A549 (cell line): ENCODE measurements at regions not wholly inside any gene's neighbourhood (a gene's known extent, or its start where the extent isn't known, plus 50 kb on each side); places are given as distances from the start of the nearest gene placed in this dataset.

Experiments used
- ATAC-seq, 2 experiments: fragments of 200-7000 bp in 1 of 2; fragments of >200 bp in 1 of 2; cut with Nextera tagmentation in 1 of 2; cut with Tn5 transposase in 1 of 2; 3 replicates each; pipeline versions ENCODE4 v1.8.0 to v1.9.1; 2018 to 2020; ENCODE audit warnings: mild to moderate bottlenecking in 1 of 2, moderate library complexity in 1 of 2
- CTCF ChIA-PET: fragments of 300-600 bp; sonication (Branson Sonifier 250); formaldehyde crosslinking; extraction: SDS; loops from one replicate; lab custom pipeline; 2021; ENCODE audit warnings: antibody characterized with exemption, inconsistent platforms; lab: Yijun Ruan, JAX
- POLR2A ChIA-PET: fragments of 350-600 bp; formaldehyde crosslinking; extraction: SDS; loops from one replicate; lab custom pipeline; 2021; ENCODE audit warnings: antibody characterized with exemption, inconsistent platforms; lab: Yijun Ruan, JAX
- DNase-seq, 2 experiments: peaks; one replicate each; pipeline versions ENCODE4 v3.0.0 to v3.0.0-alpha.2; 2011 to 2016; ENCODE audit warnings: low read depth in 1 of 2, low spot score in 1 of 2
- FAIRE-seq: peaks from 2 replicates; lab custom pipeline; 2011; peaks lifted over from hg19 to GRCh38; lab: Jason Lieb, UNC
- H3K27ac ChIP-seq, 2 experiments: fragments of >200 bp; sonication (Bioruptor Twin); formaldehyde crosslinking; 3 replicates each; pipeline ENCODE4 v1.5.1; 2016 to 2017
- H3K4me1 ChIP-seq: fragments of >200 bp; sonication (Bioruptor Twin); formaldehyde crosslinking; 3 replicates; pipeline ENCODE4 v1.6.1; 2016
- H3K4me2 ChIP-seq: fragments of >200 bp; sonication (Bioruptor Twin); formaldehyde crosslinking; 3 replicates; pipeline ENCODE4 v1.6.1; 2016
- H3K4me3 ChIP-seq: fragments of >200 bp; sonication (Bioruptor Twin); formaldehyde crosslinking; 3 replicates; pipeline ENCODE4 v1.5.1; 2016
- H3K9me3 ChIP-seq: fragments of >200 bp; sonication (Bioruptor Twin); formaldehyde crosslinking; 3 replicates; pipeline ENCODE4 v1.6.1; 2016
- ATOH8 ChIP-seq: fragments of 250-450 bp; sonication (Bioruptor Pico); IDR thresholded peaks from 2 replicates; pipeline ENCODE4 v1.5.0; 2020; ENCODE audit warnings: low read depth, mild to moderate bottlenecking, moderate library complexity
- BCL3 ChIP-seq: fragments of >200 bp; sonication (Bioruptor Twin); formaldehyde crosslinking; IDR thresholded peaks from 3 replicates; pipeline ENCODE4 v1.6.1; 2016
- CBX8 ChIP-seq: fragments of 200-600 bp; sonication (generic); IDR thresholded peaks from 2 replicates; pipeline ENCODE4 v1.6.1; 2016
- CEBPB ChIP-seq, 2 experiments: fragments of >200 bp in 1 of 2; sonication (Bioruptor Twin) in 1 of 2; formaldehyde crosslinking in 1 of 2; IDR thresholded peaks; 2 replicates each; pipeline ENCODE4 v1.6.1; 2012 to 2016
- CHD2 ChIP-seq: fragments of 150-350 bp; IDR thresholded peaks from 2 replicates; pipeline ENCODE4 v1.6.1; 2014; ENCODE audit warnings: low read length; ENCODE audit not compliant: partially characterized antibody
- EHF ChIP-seq: fragments of 250-450 bp; sonication (Bioruptor Pico); IDR thresholded peaks from 2 replicates; pipeline ENCODE4 v1.5.0; 2020; ENCODE audit warnings: mild to moderate bottlenecking
- ESRRA ChIP-seq: fragments of 150-350 bp; IDR thresholded peaks from 2 replicates; pipeline ENCODE4 v1.6.1; 2014; ENCODE audit warnings: mild to moderate bottlenecking, low read length, borderline replicate concordance
- FOSB ChIP-seq: fragments of 250-450 bp; sonication (Bioruptor Pico); IDR thresholded peaks from 2 replicates; pipeline ENCODE4 v1.5.0; 2020; ENCODE audit warnings: mild to moderate bottlenecking, moderate library complexity
- FOXS1 ChIP-seq: fragments of 250-450 bp; sonication (Bioruptor Pico); IDR thresholded peaks from 2 replicates; pipeline ENCODE4 v1.5.0; 2020; ENCODE audit warnings: mild to moderate bottlenecking, moderate library complexity
- HOXB5 ChIP-seq: fragments of 250-450 bp; sonication (Bioruptor Pico); IDR thresholded peaks from 2 replicates; pipeline ENCODE4 v1.5.0; 2020; ENCODE audit warnings: mild to moderate bottlenecking, moderate library complexity
- JUNB ChIP-seq: fragments of >200 bp; sonication (Bioruptor Twin); formaldehyde crosslinking; IDR thresholded peaks from 2 replicates; pipeline ENCODE4 v1.6.1; 2016
- MYC ChIP-seq: IDR thresholded peaks from 2 replicates; pipeline ENCODE4 v1.6.1; 2012; ENCODE audit warnings: mild to moderate bottlenecking, inconsistent platforms, low read length, improper control_type of control experiment, borderline replicate concordance
- NPAS2 ChIP-seq: fragments of 250-450 bp; sonication (Bioruptor Pico); IDR thresholded peaks from 2 replicates; pipeline ENCODE4 v1.8.0; 2022; ENCODE audit warnings: mild to moderate bottlenecking, moderate library complexity, borderline replicate concordance
- POLR2A ChIP-seq: IDR thresholded peaks from 2 replicates; pipeline ENCODE4 v1.6.1; 2012; ENCODE audit warnings: mild to moderate bottlenecking, low read length
- POLR2AphosphoS2 ChIP-seq: conservative IDR thresholded peaks from 2 replicates; pipeline ENCODE4 v1.6.1; 2012; ENCODE audit warnings: low read length, improper control_type of control experiment, inconsistent platforms
- RAD21 ChIP-seq, 2 experiments: fragments of >200 bp in 1 of 2; sonication (Bioruptor Twin) in 1 of 2; formaldehyde crosslinking in 1 of 2; IDR thresholded peaks in 1 of 2; conservative IDR thresholded peaks in 1 of 2; 2 replicates in 1 of 2; 3 replicates in 1 of 2; pipeline ENCODE4 v1.6.1; 2012 to 2018; ENCODE audit warnings: inconsistent platforms in 1 of 2
- RARB ChIP-seq: fragments of 250-450 bp; sonication (Bioruptor Pico); IDR thresholded peaks from 2 replicates; pipeline ENCODE4 v1.8.0; 2021; ENCODE audit warnings: mild to moderate bottlenecking, moderate library complexity
- RCOR1 ChIP-seq: fragments of 150-350 bp; IDR thresholded peaks from 2 replicates; pipeline ENCODE4 v1.6.1; 2014; ENCODE audit warnings: antibody characterized with exemption, low read length, low read depth
- SREBF2 ChIP-seq: fragments of 450-650 bp; IDR thresholded peaks from 2 replicates; pipeline ENCODE4 v1.6.1; 2014; ENCODE audit warnings: mild to moderate bottlenecking, moderate library complexity
- ZC3H11A ChIP-seq: fragments of 450-650 bp; IDR thresholded peaks from 2 replicates; pipeline ENCODE4 v1.6.1; 2014; ENCODE audit warnings: antibody characterized with exemption, mild to moderate bottlenecking
- ZSCAN20 ChIP-seq: fragments of 250-450 bp; sonication (Bioruptor Pico); IDR thresholded peaks from 2 replicates; pipeline ENCODE4 v1.8.0; 2022; ENCODE audit warnings: mild to moderate bottlenecking, moderate library complexity
- WGBS: methylation state at CpG from one replicate; pipeline ENCODE4 v1.1.6; 2017; ENCODE audit errors: missing lambda C conversion rate; 5-methylcytosine and 5-hydroxymethylcytosine counted together
- TF ChIP-seq, protein P1 (sequence below): fragments of 250-450 bp; sonication (Bioruptor Pico); IDR thresholded peaks from 2 replicates; pipeline ENCODE4 v1.5.0; 2021; ENCODE audit warnings: mild to moderate bottlenecking, moderate library complexity, borderline replicate concordance

- TF ChIP-seq CBX8 (no peak), POLR2AphosphoS2 (no peak), ZC3H11A (no peak)
Observed at GRCh38 chr9:86600291-86600690, 246.1 kb upstream of the TUT7 start (continued).

DNA sequence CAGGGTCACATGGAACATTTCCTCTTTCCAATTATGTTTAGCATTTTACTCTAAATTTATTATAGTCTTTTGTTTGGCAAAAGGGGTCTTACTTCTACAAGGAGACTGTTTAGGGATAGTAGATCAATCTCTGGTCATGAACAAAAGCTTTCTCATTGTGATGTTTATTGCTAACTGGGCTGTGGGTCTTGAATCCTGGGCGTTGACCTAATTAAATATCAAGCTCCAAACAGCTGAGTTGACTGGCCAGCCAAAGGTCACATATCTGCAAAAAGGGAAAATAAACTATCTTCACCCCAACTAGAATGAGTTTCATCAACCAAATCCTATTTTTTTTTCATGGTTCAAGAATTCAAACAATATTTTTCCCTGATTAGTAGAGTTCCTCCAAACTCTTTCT is 245.4 kb upstream of the TUT7 start:
- DNase-seq (no peak), FAIRE-seq (no peak), ATAC-seq (no peak)
- Histone ChIP-seq H3K27ac (no peak overlapping the region), H3K4me3 (no peak overlapping the region), H3K4me1 (no peaks in the 10 kb centered on the region), H3K4me2 (no peak overlapping the region), H3K9me3 (no peaks in the 10 kb centered on the region)
- no peak for TF ChIP-seq ATOH8
- no peak for TF ChIP-seq MYC
- TF ChIP-seq, protein P1, sequence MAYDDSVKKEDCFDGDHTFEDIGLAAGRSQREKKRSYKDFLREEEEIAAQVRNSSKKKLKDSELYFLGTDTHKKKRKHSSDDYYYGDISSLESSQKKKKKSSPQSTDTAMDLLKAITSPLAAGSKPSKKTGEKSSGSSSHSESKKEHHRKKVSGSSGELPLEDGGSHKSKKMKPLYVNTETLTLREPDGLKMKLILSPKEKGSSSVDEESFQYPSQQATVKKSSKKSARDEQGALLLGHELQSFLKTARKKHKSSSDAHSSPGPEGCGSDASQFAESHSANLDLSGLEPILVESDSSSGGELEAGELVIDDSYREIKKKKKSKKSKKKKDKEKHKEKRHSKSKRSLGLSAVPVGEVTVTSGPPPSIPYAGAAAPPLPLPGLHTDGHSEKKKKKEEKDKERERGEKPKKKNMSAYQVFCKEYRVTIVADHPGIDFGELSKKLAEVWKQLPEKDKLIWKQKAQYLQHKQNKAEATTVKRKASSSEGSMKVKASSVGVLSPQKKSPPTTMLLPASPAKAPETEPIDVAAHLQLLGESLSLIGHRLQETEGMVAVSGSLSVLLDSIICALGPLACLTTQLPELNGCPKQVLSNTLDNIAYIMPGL (CRISPR knock-in tag): no peak
- no peak for TF ChIP-seq FOXS1 (CRISPR knock-in tag)
- no peak for TF ChIP-seq NPAS2 (CRISPR knock-in tag)
- TF ChIP-seq HOXB5 (CRISPR knock-in tag): no peak
- TF ChIP-seq ZSCAN20 (CRISPR knock-in tag): no peak
- no peak for TF ChIP-seq RAD21 (conservative IDR thresholded peaks at IDR 0.05 in 1 of 2, IDR thresholded peaks at IDR 0.05 in 1 of 2)
- TF ChIP-seq JUNB: no peak
- TF ChIP-seq POLR2A: no peak
- TF ChIP-seq BCL3: no peak
- no peak for TF ChIP-seq EHF (CRISPR knock-in tag)
- TF ChIP-seq CHD2: no peak
- ChIA-PET CTCF (no interaction called here), POLR2A (no interaction called here)
- WGBS: 0% methylated on average over 1 of the region's 1 CpG

DNA sequence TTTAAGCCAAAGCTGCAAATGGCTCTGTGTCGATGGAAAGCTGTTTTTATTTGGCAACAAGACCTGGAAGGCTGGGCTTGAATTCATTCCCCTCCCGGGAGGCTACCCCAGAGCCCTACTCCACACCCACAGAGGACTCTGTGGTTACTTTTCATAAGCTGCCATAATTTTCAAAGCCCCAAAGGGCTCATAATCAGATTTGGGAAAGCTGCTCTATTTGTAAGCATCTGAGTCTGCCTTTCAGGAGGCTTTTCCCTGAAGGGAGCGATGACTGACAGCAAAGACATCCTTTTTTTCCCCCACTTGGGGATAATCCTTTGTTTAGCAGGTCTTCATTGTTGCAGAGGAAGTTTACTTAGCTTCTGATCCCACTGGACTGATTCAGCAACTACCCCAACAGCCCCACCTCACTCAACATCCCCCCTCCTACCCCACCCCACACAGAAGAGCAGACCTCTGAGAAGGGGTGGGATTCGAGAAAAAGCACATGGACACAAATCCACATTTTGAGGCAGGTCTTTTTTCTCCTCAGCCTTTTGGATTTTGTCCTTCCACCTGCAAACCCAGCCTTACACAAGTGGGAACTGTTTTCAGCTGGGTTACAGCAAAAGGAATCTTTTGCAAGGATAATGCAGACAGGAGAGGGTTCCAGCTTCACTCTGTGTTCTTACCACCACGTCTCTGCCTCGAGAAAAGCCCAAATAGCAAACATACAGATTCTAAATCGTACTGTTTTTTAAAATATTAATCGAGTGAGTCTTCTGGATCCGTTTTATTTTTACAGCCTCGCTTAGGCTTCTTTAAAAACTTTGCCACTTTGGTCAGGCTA is 244.4 kb upstream of the TUT7 start:
- Histone ChIP-seq H3K9me3 (no peaks in the 10 kb centered on the region), H3K4me3 (no peak overlapping the region), H3K4me1 (no peaks in the 10 kb centered on the region), H3K27ac (no peak overlapping the region), H3K4me2 (no peak overlapping the region)
- ATAC-seq (no peak), DNase-seq (no peak), FAIRE-seq (no peak)
- ChIA-PET POLR2A (no interaction called here), CTCF (interaction anchor here (0.6 kb wide), 1 partner anchor 32 kb away, joined by 3 read pairs; no protein-coding TSS in a partner anchor)
- TF ChIP-seq FOSB (CRISPR knock-in tag): no peak
- TF ChIP-seq SREBF2: no peak
- TF ChIP-seq POLR2AphosphoS2: no peak
- TF ChIP-seq CEBPB (IDR thresholded peaks at IDR 0.05): no peak
- no peak for TF ChIP-seq RCOR1
- TF ChIP-seq RARB (CRISPR knock-in tag): no peak
- TF ChIP-seq ESRRA: no peak
- WGBS: 3% methylated on average over 10 of the region's 10 CpGs
